ENCODE measurements at regions not wholly inside any gene's neighbourhood (a gene's known extent, or its start where the extent isn't known, plus 50 kb on each side); places are given as distances from the start of the nearest gene placed in this dataset.

- TF ChIP-seq ZBTB11 (tag by site-specific recombination; conservative IDR thresholded peaks at IDR 0.05; ENCODE audit: low read depth) (no peak), WT1 (tag by site-specific recombination; IDR thresholded peaks at IDR 0.05) (no peak), ZBTB10 (tag by site-specific recombination; IDR thresholded peaks at IDR 0.05) (no peak), PRDM4 (tag by site-specific recombination; IDR thresholded peaks at IDR 0.05) (no peak), ZBTB1 (tag by site-specific recombination; IDR thresholded peaks at IDR 0.05) (no peak), ZNF324 (tag by site-specific recombination; IDR thresholded peaks at IDR 0.05) (no peak), ZNF19 (tag by site-specific recombination; IDR thresholded peaks at IDR 0.05; ENCODE audit: low read depth) (no peak), ZNF449 (tag by site-specific recombination; IDR thresholded peaks at IDR 0.05) (no peak), PBX3 (CRISPR knock-in tag; IDR thresholded peaks at IDR 0.05) (no peak), ZNF174 (tag by site-specific recombination; IDR thresholded peaks at IDR 0.05) (no peak), ZNF280C (tag by site-specific recombination; IDR thresholded peaks at IDR 0.05) (no peak), SCRT1 (tag by site-specific recombination; IDR thresholded peaks at IDR 0.05; ENCODE audit: borderline replicate concordance) (no peak), ZNF157 (tag by site-specific recombination; IDR thresholded peaks at IDR 0.05) (no peak), REST (tag by site-specific recombination; IDR thresholded peaks at IDR 0.05) (no peak), ZNF785 (tag by site-specific recombination; IDR thresholded peaks at IDR 0.05) (no peak), HIC1 (tag by site-specific recombination; IDR thresholded peaks at IDR 0.05) (no peak), ZNF704 (tag by site-specific recombination; IDR thresholded peaks at IDR 0.05) (no peak)
These were observed 808.2 kb downstream of the BRINP1 start (continued) for GRCh38 chr9:118561051-118561450.

Data from HEK293 (cell line).